ENCODE measurements at regions not wholly inside any gene's neighbourhood (a gene's known extent, or its start where the extent isn't known, plus 50 kb on each side); places are given as distances from the start of the nearest gene placed in this dataset.

- no peak for DNase-seq (ENCODE audit: low read depth)
- no peak overlapping the region for H3K4me3 ChIP-seq (replicated peaks; ENCODE audit: low read depth, low read length)
- TF ChIP-seq CTCF (IDR thresholded peaks at IDR 0.05; ENCODE audit: low read length, missing control alignments) = no peak
Observed at GRCh38 chr13:43994999-43995859, 115.5 kb downstream of the LACC1 start.

DNA sequence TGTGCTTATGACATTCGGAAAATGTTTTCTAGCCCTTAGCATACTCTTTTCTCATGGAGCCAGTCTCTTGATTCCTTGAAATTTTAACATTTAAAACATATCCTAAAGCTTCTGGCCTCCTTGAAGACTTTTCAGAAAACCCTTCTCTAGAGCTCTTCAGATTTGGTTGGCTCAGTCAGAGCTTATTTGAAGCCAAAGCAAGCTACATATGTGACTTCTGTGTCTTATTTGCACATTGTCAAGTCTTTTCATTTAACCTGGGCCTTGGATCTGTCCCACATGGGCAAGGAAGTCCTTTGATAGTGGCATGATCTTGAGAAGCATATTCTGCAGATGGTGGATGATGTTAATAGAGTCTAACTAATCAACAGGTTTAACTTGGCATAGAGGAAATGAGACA, 116.5 kb downstream of the LACC1 start:
- TF ChIP-seq CTCF (IDR thresholded peaks at IDR 0.05; ENCODE audit: low read length, missing control alignments) = no peak
- no peak overlapping the region for H3K4me3 ChIP-seq (replicated peaks; ENCODE audit: low read depth, low read length)
- DNase-seq (ENCODE audit: low read depth) = no peak

DNA sequence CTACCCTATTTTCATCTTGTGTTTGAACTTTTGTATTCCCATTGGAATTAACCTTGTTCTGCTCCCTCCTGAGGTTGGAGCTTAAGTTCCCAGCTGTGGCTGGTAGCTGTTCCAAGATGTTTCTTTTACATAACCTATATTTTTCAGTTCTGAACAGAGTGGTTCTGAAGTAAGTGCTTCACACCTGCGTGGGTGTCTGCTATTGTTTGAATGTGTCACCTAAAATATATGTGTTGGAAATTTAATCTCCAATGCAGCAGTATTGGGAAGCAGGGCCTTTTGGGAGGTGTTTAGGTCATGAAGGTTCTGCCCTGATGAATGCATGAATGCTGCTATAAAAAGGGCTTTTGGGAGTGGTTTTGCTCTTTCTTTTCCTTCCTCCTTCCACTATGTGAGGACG, 123.8 kb downstream of the LACC1 start:
- no peak overlapping the region for H3K4me3 ChIP-seq (replicated peaks; ENCODE audit: low read depth, low read length)
- DNase-seq (ENCODE audit: low read depth) = no peak
- TF ChIP-seq CTCF (IDR thresholded peaks at IDR 0.05; ENCODE audit: low read length, missing control alignments) = no peak

DNA sequence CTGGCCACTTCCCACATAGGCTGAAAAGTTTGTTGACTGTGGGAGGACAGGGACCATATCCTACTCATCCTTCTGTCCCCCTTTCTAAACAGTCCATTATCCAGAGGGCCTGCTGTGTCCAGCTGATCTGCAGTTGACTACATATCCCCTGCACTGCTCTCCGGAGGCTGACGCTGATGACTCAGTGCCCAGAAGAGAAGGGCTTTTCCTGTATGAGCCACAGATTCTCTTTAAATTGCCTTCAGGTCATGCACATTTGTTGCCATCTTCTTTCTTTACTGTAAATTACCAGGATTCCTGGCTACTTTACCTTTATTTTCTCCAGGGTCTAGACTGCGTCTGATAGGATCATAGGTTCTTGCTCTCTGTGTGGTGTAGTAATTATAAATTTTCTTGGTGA, 125.2 kb downstream of the LACC1 start:
- peak; percentile 57 for DNase-seq (ENCODE audit: low read depth)
- H3K4me3 ChIP-seq (replicated peaks; ENCODE audit: low read depth, low read length) = no peak overlapping the region
- TF ChIP-seq CTCF (IDR thresholded peaks at IDR 0.05; ENCODE audit: low read length, missing control alignments) = no peak

- TF ChIP-seq CTCF (IDR thresholded peaks at IDR 0.05; ENCODE audit: low read length, missing control alignments) = no peak
- no peak for DNase-seq (ENCODE audit: low read depth)
- no peak overlapping the region for H3K4me3 ChIP-seq (replicated peaks; ENCODE audit: low read depth, low read length)
Observed at GRCh38 chr13:44007451-44007850, 127.7 kb downstream of the LACC1 start.

GRCh38 chr13:44011036-44011435, 131.3 kb downstream of the LACC1 start:
- DNase-seq (ENCODE audit: low read depth) = no peak
- TF ChIP-seq CTCF (IDR thresholded peaks at IDR 0.05; ENCODE audit: low read length, missing control alignments) = no peak
- no peak overlapping the region for H3K4me3 ChIP-seq (replicated peaks; ENCODE audit: low read depth, low read length)
